ENCODE measurements at regions not wholly inside any gene's neighbourhood (a gene's known extent, or its start where the extent isn't known, plus 50 kb on each side); places are given as distances from the start of the nearest gene placed in this dataset.

DNA sequence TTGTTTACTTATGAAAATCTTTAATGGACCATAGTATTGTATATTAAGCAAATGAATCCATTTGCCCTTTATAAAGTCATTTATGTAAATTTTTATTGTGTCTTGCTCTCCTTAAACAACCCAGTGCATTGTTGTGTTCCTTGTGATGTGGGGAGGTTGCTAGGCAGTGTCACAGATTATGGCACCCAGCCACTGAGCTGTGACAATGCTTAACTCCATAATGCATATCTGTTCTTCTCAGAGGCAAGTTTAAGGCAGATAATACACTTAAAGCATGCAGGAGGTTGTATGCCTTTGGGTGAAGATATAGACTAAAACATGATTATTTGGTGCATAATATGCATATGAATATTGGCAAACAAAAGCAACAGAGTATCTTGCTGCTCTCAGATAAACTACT lies 269.6 kb upstream of the RIOK2 start:
- no peak for DNase-seq (ENCODE audit: low spot score in 2 of 2)
- Histone ChIP-seq H3K36me3 (no peaks in the 10 kb centered on the region), H3K27me3 (no peaks in the 10 kb centered on the region), H3K4me3 (no peak overlapping the region), H3K27ac (no peak overlapping the region), H3K9me3 (no peaks in the 10 kb centered on the region), H3K4me1 (no peaks in the 10 kb centered on the region)
- intact Hi-C loops (cut with DNase I; ENCODE audit: low total_unique reads): no loop called here
- no peak for TF ChIP-seq POLR2AphosphoS5 (IDR thresholded peaks at IDR 0.05)

DNA sequence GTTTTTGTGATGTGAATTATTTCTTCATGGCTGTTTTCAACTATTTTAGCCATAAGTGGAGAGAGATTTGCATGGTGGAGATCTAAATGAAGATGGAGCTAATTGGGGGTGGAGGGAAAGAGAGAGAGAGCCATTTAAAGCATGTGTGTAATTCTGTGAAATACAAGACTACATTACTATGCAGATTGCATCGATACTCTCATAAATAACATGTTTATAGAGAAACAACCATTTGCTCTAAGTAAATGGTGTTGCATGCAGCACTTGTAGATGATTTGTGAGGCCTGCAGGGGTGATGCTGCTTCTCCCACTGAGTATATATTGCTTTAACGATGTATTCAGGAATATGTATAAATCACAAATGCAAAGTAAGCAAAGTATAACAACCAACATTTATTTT lies 270.2 kb upstream of the RIOK2 start:
- DNase-seq (ENCODE audit: low spot score in 2 of 2): no peak
- intact Hi-C loops (cut with DNase I; ENCODE audit: low total_unique reads): no loop called here
- Histone ChIP-seq H3K27me3 (no peaks in the 10 kb centered on the region), H3K27ac (no peak overlapping the region), H3K4me1 (no peaks in the 10 kb centered on the region), H3K36me3 (no peaks in the 10 kb centered on the region), H3K9me3 (no peaks in the 10 kb centered on the region), H3K4me3 (no peak overlapping the region)
- TF ChIP-seq, protein P1, sequence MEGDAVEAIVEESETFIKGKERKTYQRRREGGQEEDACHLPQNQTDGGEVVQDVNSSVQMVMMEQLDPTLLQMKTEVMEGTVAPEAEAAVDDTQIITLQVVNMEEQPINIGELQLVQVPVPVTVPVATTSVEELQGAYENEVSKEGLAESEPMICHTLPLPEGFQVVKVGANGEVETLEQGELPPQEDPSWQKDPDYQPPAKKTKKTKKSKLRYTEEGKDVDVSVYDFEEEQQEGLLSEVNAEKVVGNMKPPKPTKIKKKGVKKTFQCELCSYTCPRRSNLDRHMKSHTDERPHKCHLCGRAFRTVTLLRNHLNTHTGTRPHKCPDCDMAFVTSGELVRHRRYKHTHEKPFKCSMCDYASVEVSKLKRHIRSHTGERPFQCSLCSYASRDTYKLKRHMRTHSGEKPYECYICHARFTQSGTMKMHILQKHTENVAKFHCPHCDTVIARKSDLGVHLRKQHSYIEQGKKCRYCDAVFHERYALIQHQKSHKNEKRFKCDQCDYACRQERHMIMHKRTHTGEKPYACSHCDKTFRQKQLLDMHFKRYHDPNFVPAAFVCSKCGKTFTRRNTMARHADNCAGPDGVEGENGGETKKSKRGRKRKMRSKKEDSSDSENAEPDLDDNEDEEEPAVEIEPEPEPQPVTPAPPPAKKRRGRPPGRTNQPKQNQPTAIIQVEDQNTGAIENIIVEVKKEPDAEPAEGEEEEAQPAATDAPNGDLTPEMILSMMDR (IDR thresholded peaks at IDR 0.05): no peak
- TF ChIP-seq POLR2AphosphoS5 (IDR thresholded peaks at IDR 0.05) (no peak), POLR2A (IDR thresholded peaks at IDR 0.05) (no peak)

DNA sequence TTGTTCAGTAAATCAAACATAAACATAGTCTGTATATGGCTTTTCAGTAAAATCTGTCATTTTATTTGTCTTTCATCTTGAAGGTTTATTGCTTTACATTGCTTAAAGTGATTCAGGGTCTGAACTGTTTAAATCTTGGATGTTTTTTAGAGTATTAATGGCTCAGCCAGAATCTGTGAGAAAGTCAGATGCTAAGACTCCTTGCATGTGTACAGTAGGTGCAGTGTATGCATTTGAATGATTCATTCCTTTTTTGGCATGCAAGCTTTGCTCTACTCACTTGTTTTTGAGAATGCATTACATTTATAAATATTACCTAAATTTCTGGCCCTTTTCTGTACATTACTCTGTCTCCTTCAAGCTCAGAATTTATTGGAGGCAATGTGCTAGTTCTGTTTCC lies 271.0 kb upstream of the RIOK2 start:
- DNase-seq (ENCODE audit: low spot score in 2 of 2): no peak
- Histone ChIP-seq H3K4me3 (no peak overlapping the region), H3K9me3 (no peaks in the 10 kb centered on the region), H3K36me3 (no peaks in the 10 kb centered on the region), H3K27ac (no peak overlapping the region), H3K27me3 (no peaks in the 10 kb centered on the region), H3K4me1 (no peaks in the 10 kb centered on the region)
- TF ChIP-seq, protein P1 (IDR thresholded peaks at IDR 0.05): no peak
- TF ChIP-seq POLR2A (IDR thresholded peaks at IDR 0.05) (no peak), POLR2AphosphoS5 (IDR thresholded peaks at IDR 0.05) (no peak)
- intact Hi-C loops (cut with DNase I; ENCODE audit: low total_unique reads): no loop called here

DNA sequence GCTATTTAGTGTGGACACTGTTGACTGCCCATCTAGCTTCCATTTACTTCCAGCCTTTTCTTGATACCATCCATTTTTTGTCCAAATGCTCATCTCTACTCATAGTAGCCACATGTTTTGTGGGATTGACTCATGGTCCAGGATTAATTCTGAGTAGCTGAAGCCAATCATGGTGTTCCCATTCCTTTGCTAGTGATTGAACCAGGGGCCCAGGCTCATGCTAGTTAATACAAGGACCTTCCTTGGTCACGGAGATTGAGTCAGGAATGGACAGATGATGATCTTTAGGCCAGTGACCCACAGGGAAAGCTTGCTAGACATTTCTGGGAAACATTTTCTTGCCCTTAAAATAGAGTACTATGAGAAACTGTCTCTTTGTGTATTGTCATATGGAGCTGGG lies 272.9 kb upstream of the RIOK2 start:
- H3K27me3 ChIP-seq: no peaks in the 10 kb centered on the region
- H3K27ac ChIP-seq: no peak overlapping the region
- intact Hi-C loops (cut with DNase I; ENCODE audit: low total_unique reads): no loop called here
- H3K4me3 ChIP-seq: no peak overlapping the region
- no peak for DNase-seq (ENCODE audit: low spot score in 2 of 2)
- no peak for TF ChIP-seq POLR2A (IDR thresholded peaks at IDR 0.05)
- TF ChIP-seq, protein P1 (IDR thresholded peaks at IDR 0.05): no peak
- TF ChIP-seq POLR2AphosphoS5 (IDR thresholded peaks at IDR 0.05): no peak
- H3K36me3 ChIP-seq: no peaks in the 10 kb centered on the region
- no peaks in the 10 kb centered on the region for H3K4me1 ChIP-seq
- no peaks in the 10 kb centered on the region for H3K9me3 ChIP-seq

DNA sequence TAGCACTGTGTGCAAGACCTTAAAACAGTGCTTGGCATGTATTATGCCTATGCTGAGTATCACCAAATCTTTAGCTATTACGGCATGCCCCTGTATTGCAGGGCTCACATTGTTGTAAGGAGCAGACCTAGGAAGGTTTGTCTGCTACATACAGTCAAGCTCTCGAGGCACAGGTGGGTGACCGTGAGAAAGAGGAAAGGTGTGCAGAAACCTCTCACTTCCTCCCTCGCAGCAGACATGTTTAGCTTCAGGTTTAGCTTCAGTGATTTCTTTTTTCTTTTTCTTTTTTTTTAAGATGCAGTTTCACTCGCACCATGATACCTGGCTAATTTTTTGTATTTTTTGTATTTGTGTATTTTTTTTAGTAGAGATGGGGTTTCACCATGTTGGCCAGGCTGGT lies 275.8 kb upstream of the RIOK2 start:
- no peak overlapping the region for H3K27ac ChIP-seq
- H3K9me3 ChIP-seq: no peaks in the 10 kb centered on the region
- H3K36me3 ChIP-seq: no peaks in the 10 kb centered on the region
- DNase-seq (ENCODE audit: low spot score in 2 of 2): no peak
- H3K4me3 ChIP-seq: no peak overlapping the region
- H3K27me3 ChIP-seq: no peaks in the 10 kb centered on the region
- H3K4me1 ChIP-seq: no peaks in the 10 kb centered on the region
- TF ChIP-seq, protein P1 (IDR thresholded peaks at IDR 0.05): no peak
- TF ChIP-seq POLR2A (IDR thresholded peaks at IDR 0.05) (no peak), POLR2AphosphoS5 (IDR thresholded peaks at IDR 0.05) (no peak)
- intact Hi-C loops (cut with DNase I; ENCODE audit: low total_unique reads): no loop called here

DNA sequence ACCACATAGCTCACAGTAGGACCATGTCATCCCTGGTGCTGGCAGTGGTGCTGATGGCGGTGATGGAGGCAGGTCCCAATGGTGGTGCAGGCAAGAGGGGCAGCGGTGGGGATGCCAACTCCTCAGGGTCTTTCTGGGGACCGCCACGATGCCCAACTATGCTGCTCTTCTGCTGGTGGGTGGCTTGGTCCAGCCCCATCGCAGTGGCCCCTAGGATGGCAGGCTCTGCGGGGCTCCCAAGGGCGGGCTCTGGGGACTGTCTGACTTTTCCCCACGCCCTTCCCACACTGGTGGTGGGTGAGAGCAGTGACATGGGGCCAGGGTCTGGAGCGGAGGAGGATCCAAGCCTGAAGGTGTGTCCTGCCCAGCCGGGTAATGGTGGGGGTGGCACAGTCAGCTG lies 288.9 kb upstream of the RIOK2 start:
- Histone ChIP-seq H3K27me3 (no peaks in the 10 kb centered on the region), H3K36me3 (no peaks in the 10 kb centered on the region), H3K27ac (no peak overlapping the region), H3K4me3 (no peak overlapping the region), H3K9me3 (peaks cover 37% of the 10 kb centered on the region in 2 donors), H3K4me1 (no peaks in the 10 kb centered on the region)
- no peak for DNase-seq (ENCODE audit: low spot score in 2 of 2)
- TF ChIP-seq POLR2AphosphoS5 (IDR thresholded peaks at IDR 0.05) (no peak), POLR2A (IDR thresholded peaks at IDR 0.05) (no peak)
- TF ChIP-seq, protein P1 (IDR thresholded peaks at IDR 0.05): no peak
- intact Hi-C loops (cut with DNase I; ENCODE audit: low total_unique reads): no loop called here
